IMR-90 (cell line): ENCODE measurements at regions not wholly inside any gene's neighbourhood (a gene's known extent, or its start where the extent isn't known, plus 50 kb on each side); places are given as distances from the start of the nearest gene placed in this dataset.

ENCODE experiments used
- ATAC-seq: fragments of 200-7000 bp; cut with Tn5 transposase; 2 replicates; pipeline ENCODE4 v1.9.1; 2020; ENCODE audit warnings: low read depth, mild to moderate bottlenecking, moderate library complexity
- BruUV-seq: library from RNA; stranded (reverse); fragments of 400-500 nt; replicated peaks from 2 replicates; lab custom pipeline; 2021; lab: Mats Ljungman, UMichigan
- CTCF ChIA-PET: fragments of 300-600 bp; formaldehyde crosslinking; extraction: SDS; loops from one replicate; lab custom pipeline; 2021; ENCODE audit warnings: antibody characterized with exemption; lab: Yijun Ruan, JAX
- POLR2A ChIA-PET: fragments of 300-600 bp; sonication (Branson Sonifier 250); formaldehyde crosslinking; loops from one replicate; lab custom pipeline; 2022; ENCODE audit warnings: antibody characterized with exemption; ENCODE audit not compliant: unreplicated experiment; lab: Charles Lee
- DNase-seq: peaks from one replicate; pipeline ENCODE4 v3.0.0; 2013
- H2AFZ ChIP-seq: replicated peaks from 2 replicates; pipeline ENCODE3; 2013; ENCODE audit warnings: low read length, mild to moderate bottlenecking; ENCODE audit not compliant: poor library complexity
- H2AK5ac ChIP-seq: 2 replicates; pipeline ENCODE4 v1.6.1; 2013; ENCODE audit warnings: low read depth, low read length, inconsistent platforms
- H2AK9ac ChIP-seq: replicated peaks from 2 replicates; pipeline ENCODE3; 2013; ENCODE audit warnings: mild to moderate bottlenecking, low read depth, low read length, moderate library complexity; ENCODE audit not compliant: poor library complexity
- H2BK120ac ChIP-seq: 2 replicates; pipeline ENCODE4 v1.6.1; 2013; ENCODE audit warnings: low read depth, low read length, inconsistent platforms
- H2BK15ac ChIP-seq: 3 replicates; pipeline ENCODE4 v1.6.1; 2013; ENCODE audit warnings: low read depth, low read length, inconsistent platforms
- H2BK20ac ChIP-seq: 2 replicates; pipeline ENCODE4 v1.6.1; 2013; ENCODE audit warnings: low read depth, mild to moderate bottlenecking, inconsistent platforms, low read length, moderate library complexity
- H2BK5ac ChIP-seq: 2 replicates; pipeline ENCODE4 v1.6.1; 2013; ENCODE audit warnings: mild to moderate bottlenecking, low read depth, low read length, inconsistent platforms; ENCODE audit not compliant: poor library complexity, severe bottlenecking
- H3K14ac ChIP-seq: replicated peaks from 2 replicates; pipeline ENCODE4 v1.6.1; 2013; ENCODE audit warnings: low read depth, low read length, inconsistent platforms
- H3K18ac ChIP-seq: 2 replicates; pipeline ENCODE4 v1.6.1; 2013; ENCODE audit warnings: low read depth, low read length, control low read depth
- H3K23ac ChIP-seq: 2 replicates; pipeline ENCODE4 v1.6.1; 2013; ENCODE audit warnings: low read depth, low read length, inconsistent platforms
- H3K27ac ChIP-seq: 2 replicates; pipeline ENCODE4 v1.5.1; 2013; ENCODE audit warnings: mild to moderate bottlenecking, control low read depth, low read length; ENCODE audit not compliant: insufficient read depth
- H3K27me3 ChIP-seq: 2 replicates; pipeline ENCODE4 v1.6.1; 2013; ENCODE audit warnings: low read length; ENCODE audit not compliant: control insufficient read depth, insufficient read depth
- H3K36me3 ChIP-seq: 2 replicates; pipeline ENCODE4 v1.6.1; 2013; ENCODE audit warnings: low read length, mixed read lengths; ENCODE audit not compliant: control insufficient read depth, insufficient read depth
- H3K4ac ChIP-seq: 2 replicates; pipeline ENCODE4 v1.6.1; 2013; ENCODE audit warnings: low read depth, low read length, inconsistent platforms
- H3K4me1 ChIP-seq: 2 replicates; pipeline ENCODE4 v1.6.1; 2013; ENCODE audit warnings: low read length, mixed read lengths; ENCODE audit not compliant: control insufficient read depth, insufficient read depth
- H3K4me2 ChIP-seq: 2 replicates; pipeline ENCODE4 v1.6.1; 2013; ENCODE audit warnings: low read depth, mild to moderate bottlenecking, control low read depth, low read length, moderate library complexity
- H3K4me3 ChIP-seq: 2 replicates; pipeline ENCODE4 v1.5.1; 2013; ENCODE audit warnings: low read depth, mild to moderate bottlenecking, control low read depth, low read length, moderate library complexity; ENCODE audit not compliant: insufficient read depth
- H3K56ac ChIP-seq: 2 replicates; pipeline ENCODE4 v1.6.1; 2013; ENCODE audit warnings: low read length, inconsistent platforms; ENCODE audit not compliant: insufficient read depth; ENCODE audit errors: extremely low read depth
- H3K79me1 ChIP-seq, 2 experiments: 2 replicates each; pipeline ENCODE4 v1.6.1; 2013; ENCODE audit warnings: low read length in 2 of 2, inconsistent platforms in 1 of 2, low read depth in 1 of 2
- H3K9ac ChIP-seq: 2 replicates; pipeline ENCODE4 v1.6.1; 2013; ENCODE audit warnings: low read depth, low read length, control low read depth
- H3K9me1 ChIP-seq: 2 replicates; pipeline ENCODE4 v1.6.1; 2013; ENCODE audit warnings: low read length, inconsistent platforms; ENCODE audit not compliant: insufficient read depth
- H3K9me3 ChIP-seq: 2 replicates; pipeline ENCODE4 v1.6.1; 2013; ENCODE audit warnings: low read length; ENCODE audit not compliant: control insufficient read depth, insufficient read depth
- H4K20me1 ChIP-seq: 2 replicates; pipeline ENCODE4 v1.6.1; 2013; ENCODE audit warnings: low read length, inconsistent platforms; ENCODE audit not compliant: insufficient read depth
- H4K5ac ChIP-seq: 2 replicates; pipeline ENCODE4 v1.6.1; 2013; ENCODE audit warnings: mild to moderate bottlenecking, low read depth, low read length, control low read depth
- H4K8ac ChIP-seq, 2 experiments: 2 replicates each; pipeline ENCODE4 v1.6.1; 2013; ENCODE audit warnings: low read depth in 2 of 2, low read length in 2 of 2, control low read depth in 1 of 2, inconsistent platforms in 1 of 2
- H4K91ac ChIP-seq: 2 replicates; pipeline ENCODE4 v1.6.1; 2013; ENCODE audit warnings: low read depth, low read length, inconsistent platforms; ENCODE audit not compliant: insufficient read depth
- BHLHE40 ChIP-seq: fragments of 150-350 bp; IDR thresholded peaks from 2 replicates; pipeline ENCODE4 v1.6.1; 2016; ENCODE audit warnings: mild to moderate bottlenecking, low read depth, low read length
- CEBPB ChIP-seq: IDR thresholded peaks from 2 replicates; pipeline ENCODE4 v1.6.1; 2012; ENCODE audit warnings: low read depth, low read length, improper control_type of control experiment
- CHD1 ChIP-seq: IDR thresholded peaks from 2 replicates; pipeline ENCODE4 v1.6.1; 2012; ENCODE audit warnings: low read depth, low read length, improper control_type of control experiment
- CTCF ChIP-seq: conservative IDR thresholded peaks from 2 replicates; pipeline ENCODE4 v1.5.1; 2012; ENCODE audit warnings: mild to moderate bottlenecking, low read depth, low read length, improper control_type of control experiment
- ELK1 ChIP-seq: fragments of 150-350 bp; IDR thresholded peaks from 2 replicates; pipeline ENCODE4 v1.6.1; 2016; ENCODE audit warnings: low read depth, mild to moderate bottlenecking, low read length, moderate library complexity, borderline replicate concordance
- FOS ChIP-seq: fragments of 150-350 bp; IDR thresholded peaks from 2 replicates; pipeline ENCODE4 v1.6.1; 2016; ENCODE audit warnings: low read depth, low read length
- MAFK ChIP-seq: IDR thresholded peaks from 2 replicates; pipeline ENCODE4 v1.6.1; 2012; ENCODE audit warnings: low read depth, low read length, improper control_type of control experiment
- MAZ ChIP-seq: IDR thresholded peaks from 2 replicates; pipeline ENCODE4 v1.6.1; 2012; ENCODE audit warnings: low read depth, mild to moderate bottlenecking, low read length, improper control_type of control experiment, moderate library complexity, borderline replicate concordance
- MXI1 ChIP-seq: IDR thresholded peaks from 2 replicates; pipeline ENCODE4 v1.6.1; 2012; ENCODE audit warnings: low read depth, mild to moderate bottlenecking, low read length, moderate library complexity, borderline replicate concordance
- NFE2L2 ChIP-seq: fragments of 150-350 bp; IDR thresholded peaks from 2 replicates; pipeline ENCODE4 v1.6.1; 2016; ENCODE audit warnings: low read depth, mild to moderate bottlenecking, low read length
- POLR2A ChIP-seq: IDR thresholded peaks from 2 replicates; pipeline ENCODE4 v1.6.1; 2012; ENCODE audit warnings: mild to moderate bottlenecking, low read depth, low read length
- RAD21 ChIP-seq: IDR thresholded peaks from 2 replicates; pipeline ENCODE4 v1.6.1; 2012; ENCODE audit warnings: low read length, improper control_type of control experiment
- RCOR1 ChIP-seq: IDR thresholded peaks from 2 replicates; pipeline ENCODE4 v1.6.1; 2012; ENCODE audit warnings: mild to moderate bottlenecking, low read length, improper control_type of control experiment; ENCODE audit not compliant: insufficient replicate concordance
- RFX5 ChIP-seq: IDR thresholded peaks from 2 replicates; pipeline ENCODE4 v1.8.0; 2012; ENCODE audit warnings: low read depth, mild to moderate bottlenecking, low read length, moderate library complexity
- SMC3 ChIP-seq: fragments of 150-350 bp; IDR thresholded peaks from 2 replicates; pipeline ENCODE4 v1.6.1; 2016; ENCODE audit warnings: low read depth, mild to moderate bottlenecking, antibody characterized with exemption, low read length, moderate library complexity
- USF2 ChIP-seq: fragments of 150-350 bp; IDR thresholded peaks from 2 replicates; pipeline ENCODE4 v1.6.1; 2017; ENCODE audit warnings: mild to moderate bottlenecking, antibody characterized with exemption, low read length, low read depth
- WGBS, 2 experiments: methylation state at CpG; one replicate each; pipeline versions ENCODE4 v1.1.5 to v1.1.7; 2013; ENCODE audit warnings: missing lambda C conversion rate in 2 of 2; ENCODE audit not compliant: insufficient read length in 1 of 2; ENCODE audit errors: extremely low coverage in 2 of 2; 5-methylcytosine and 5-hydroxymethylcytosine counted together
- dilution Hi-C: fragments of 300-500 bp; cut with HindIII; formaldehyde crosslinking; loops from one replicate; pipeline ENCODE4 v1.14.3; 2018; ENCODE audit warnings: low sequenced_read_pairs; ENCODE audit not compliant: unreplicated experiment
- in situ Hi-C: fragments of 300-500 bp; cut with MboI; formaldehyde crosslinking; loops from 3 replicates; pipeline ENCODE4 v1.14.3; 2019; ENCODE audit warnings: low sequenced_read_pairs, inconsistent platforms, mixed read lengths
- intact Hi-C: fragments of 100-400 bp; cut with micrococcal nuclease; formaldehyde crosslinking; loops from 2 replicates; pipeline ENCODE4 v1.10.0; 2022

GRCh38 chr11:8813658-8814057, 97.3 kb upstream of the AKIP1 start:
- H3K9me3 ChIP-seq: no peaks in the 10 kb centered on the region
- no peak overlapping the region; the same call in 1 of the 2 replicates for H3K56ac ChIP-seq

More at GRCh38 chr11:8813658-8814057, 97.3 kb upstream of the AKIP1 start:
- ChIA-PET CTCF (interaction anchor here (3.3 kb wide), 1 partner anchor 13 kb away, joined by 16 read pairs; no protein-coding TSS in a partner anchor), POLR2A (interaction anchor here (0.6 to 1.0 kb wide), 3 partner anchors 13 to 125 kb away, joined by 3 to 7 read pairs (median 5); no protein-coding TSS in a partner anchor)
- Histone ChIP-seq H3K36me3 (no peaks in the 10 kb centered on the region), H3K14ac (peak overlapping the region; percentile 88), H2BK15ac (peak overlapping the region; percentile 50; the same call in 1 of the 3 replicates), H2BK120ac (peak overlapping the region; percentile 77), H2AK9ac (peak overlapping the region; percentile 13), H2BK20ac (peak overlapping the region; percentile 75), H3K4me3 (no peak overlapping the region), H3K27ac (peak overlapping the region; percentile 54; the same call in 1 of the 2 replicates), H3K9me1 (peaks cover 24% of the 10 kb centered on the region), H4K5ac (peak overlapping the region; percentile 43), H3K18ac (peak overlapping the region; percentile 61; the same call in 1 of the 2 replicates), H2AFZ (peak overlapping the region; percentile 64), H3K4ac (peak overlapping the region; percentile 78), H2BK5ac (peak overlapping the region; percentile 77), H2AK5ac (peak overlapping the region; percentile 93), H4K91ac (peak overlapping the region; percentile 87), H3K4me2 (no peak overlapping the region), H3K23ac (peak overlapping the region; percentile 43; the same call in 1 of the 2 replicates), H4K8ac (peak overlapping the region; percentile 20 to 91), H4K20me1 (no peaks in the 10 kb centered on the region), H3K9ac (peak overlapping the region; percentile 25), H3K27me3 (no peaks in the 10 kb centered on the region), H3K79me1 (peaks cover 34 to 82% of the 10 kb centered on the region in 2 experiments), H3K4me1 (peaks cover 28% of the 10 kb centered on the region)
- ATAC-seq: peak; percentile 65
- intact Hi-C loops: loop anchor here (1.0 to 10.0 kb wide), 5 partner anchors 99 to 589 kb away; partner anchors contain the start of gene AKIP1
- dilution Hi-C loops: no loop called here
- no peak; the same call in 1 of the 2 replicates for TF ChIP-seq MAZ
- no peak for TF ChIP-seq RFX5
- TF ChIP-seq CHD1: no peak
- TF ChIP-seq BHLHE40: no peak
- TF ChIP-seq NFE2L2: no peak
- TF ChIP-seq CTCF: peak; percentile 93
- TF ChIP-seq USF2: no peak
- TF ChIP-seq MAFK: no peak
- TF ChIP-seq RAD21: peak; percentile 89
- TF ChIP-seq SMC3: peak; percentile 84
- TF ChIP-seq ELK1: no peak
- no peak for TF ChIP-seq FOS
- TF ChIP-seq CEBPB: 0 out of 2 replicates have a peak, but pooled peaks have one; percentile 34
- peak; percentile 51 for TF ChIP-seq RCOR1
- TF ChIP-seq MXI1: no peak
- no peak for TF ChIP-seq POLR2A
- WGBS, 2 experiments: no CpG with 5 or more reads among the region's 1 CpG
- peak; percentile 89 for DNase-seq
- no TSS peak for BruUV-seq
- in situ Hi-C loops: no loop called here
